ENCODE measurements at regions not wholly inside any gene's neighbourhood (a gene's known extent, or its start where the extent isn't known, plus 50 kb on each side); places are given as distances from the start of the nearest gene placed in this dataset.

GRCh38 chr9:29001006-29001405 lies 1427.7 kb upstream of the C9orf72 start:
- Histone ChIP-seq H4K8ac (ENCODE audit: low read length) (no peak overlapping the region), H2BK120ac (ENCODE audit: low read depth, low read length) (no peak overlapping the region), H3K18ac (ENCODE audit: low read depth in 1 of 2, low read length in 2 of 2) (no peak overlapping the region), H3K4me3 (ENCODE audit: insufficient read depth in 1 of 2, low read depth in 1 of 2, low read length in 2 of 2) (no peak overlapping the region), H2BK12ac (ENCODE audit: low read length in 2 of 2) (no peak overlapping the region), H3K27me3 (ENCODE audit: control insufficient read depth in 1 of 2, insufficient read depth in 1 of 2, low read length in 2 of 2) (no peaks in the 10 kb centered on the region), H3K9ac (ENCODE audit: low read length) (no peak overlapping the region), H3K23ac (ENCODE audit: low read length in 2 of 2) (no peak overlapping the region), H4K91ac (ENCODE audit: low read length) (no peak overlapping the region), H3K27ac (ENCODE audit: low read length, poor library complexity, severe bottlenecking) (no peak overlapping the region), H3K4me1 (ENCODE audit: control insufficient read depth, insufficient read depth, low read depth, low read length) (no peaks in the 10 kb centered on the region), H2AK5ac (ENCODE audit: low read length, severe bottlenecking) (no peak overlapping the region), H2BK5ac (ENCODE audit: low read depth, low read length, poor library complexity, severe bottlenecking) (no peak overlapping the region), H3K79me1 (replicated peaks; ENCODE audit: low read length, poor library complexity, severe bottlenecking) (no peaks in the 10 kb centered on the region), H3K4me2 (ENCODE audit: low read length, poor library complexity, severe bottlenecking) (no peak overlapping the region), H2BK15ac (ENCODE audit: low read depth, poor library complexity, severe bottlenecking) (no peak overlapping the region), H3K36me3 (ENCODE audit: control insufficient read depth in 1 of 2, insufficient read depth in 2 of 2, low read depth in 1 of 2, low read length in 2 of 2) (no peaks in the 10 kb centered on the region), H3K9me3 (ENCODE audit: control insufficient read depth, low read length) (no peaks in the 10 kb centered on the region), H3K14ac (ENCODE audit: low read length in 2 of 2) (no peak overlapping the region), H3K4ac (ENCODE audit: low read depth in 1 of 2, low read length in 2 of 2) (no peak overlapping the region), H2AFZ (ENCODE audit: low read depth, low read length) (no peak overlapping the region)
- no peak for DNase-seq
- WGBS: 40% methylated on average over 1 of the region's 3 CpGs

GRCh38 chr9:29004988-29005387 lies 1431.7 kb upstream of the C9orf72 start:
- Histone ChIP-seq H2BK5ac (ENCODE audit: low read depth, low read length, poor library complexity, severe bottlenecking) (no peak overlapping the region), H3K9me3 (ENCODE audit: control insufficient read depth, low read length) (no peaks in the 10 kb centered on the region), H3K18ac (ENCODE audit: low read depth in 1 of 2, low read length in 2 of 2) (no peak overlapping the region), H2AK5ac (ENCODE audit: low read length, severe bottlenecking) (no peak overlapping the region), H3K14ac (ENCODE audit: low read length in 2 of 2) (no peak overlapping the region), H3K4me3 (ENCODE audit: insufficient read depth in 1 of 2, low read depth in 1 of 2, low read length in 2 of 2) (no peak overlapping the region), H3K4ac (ENCODE audit: low read depth in 1 of 2, low read length in 2 of 2) (no peak overlapping the region), H3K23ac (ENCODE audit: low read length in 2 of 2) (no peak overlapping the region), H2BK120ac (ENCODE audit: low read depth, low read length) (no peak overlapping the region), H3K4me1 (ENCODE audit: control insufficient read depth, insufficient read depth, low read depth, low read length) (no peaks in the 10 kb centered on the region), H3K9ac (ENCODE audit: low read length) (no peak overlapping the region), H3K79me1 (replicated peaks; ENCODE audit: low read length, poor library complexity, severe bottlenecking) (no peaks in the 10 kb centered on the region), H2AFZ (ENCODE audit: low read depth, low read length) (no peak overlapping the region), H4K8ac (ENCODE audit: low read length) (no peak overlapping the region), H3K4me2 (ENCODE audit: low read length, poor library complexity, severe bottlenecking) (no peak overlapping the region), H4K91ac (ENCODE audit: low read length) (no peak overlapping the region), H3K27ac (ENCODE audit: low read length, poor library complexity, severe bottlenecking) (no peak overlapping the region), H2BK12ac (ENCODE audit: low read length in 2 of 2) (no peak overlapping the region), H2BK15ac (ENCODE audit: low read depth, poor library complexity, severe bottlenecking) (no peak overlapping the region), H3K27me3 (ENCODE audit: control insufficient read depth in 1 of 2, insufficient read depth in 1 of 2, low read length in 2 of 2) (no peaks in the 10 kb centered on the region), H3K36me3 (ENCODE audit: control insufficient read depth in 1 of 2, insufficient read depth in 2 of 2, low read depth in 1 of 2, low read length in 2 of 2) (no peaks in the 10 kb centered on the region)
- DNase-seq: no peak
- no CpG with 5 or more reads among the region's 1 CpG for WGBS

- no peak overlapping the region for H4K8ac ChIP-seq (ENCODE audit: low read length)
Measured at GRCh38 chr9:29006628-29007027, 1433.3 kb upstream of the C9orf72 start.

GRCh38 chr9:29012911-29013310 lies 1439.6 kb upstream of the C9orf72 start:
- Histone ChIP-seq H3K27me3 (ENCODE audit: control insufficient read depth in 1 of 2, insufficient read depth in 1 of 2, low read length in 2 of 2) (no peaks in the 10 kb centered on the region), H2BK5ac (ENCODE audit: low read depth, low read length, poor library complexity, severe bottlenecking) (no peak overlapping the region), H3K18ac (ENCODE audit: low read depth in 1 of 2, low read length in 2 of 2) (no peak overlapping the region), H2BK12ac (ENCODE audit: low read length in 2 of 2) (no peak overlapping the region), H3K14ac (ENCODE audit: low read length in 2 of 2) (no peak overlapping the region), H3K4ac (ENCODE audit: low read depth in 1 of 2, low read length in 2 of 2) (no peak overlapping the region), H4K8ac (ENCODE audit: low read length) (no peak overlapping the region), H3K4me2 (ENCODE audit: low read length, poor library complexity, severe bottlenecking) (no peak overlapping the region), H3K9me3 (ENCODE audit: control insufficient read depth, low read length) (no peaks in the 10 kb centered on the region), H2AFZ (ENCODE audit: low read depth, low read length) (no peak overlapping the region), H2BK120ac (ENCODE audit: low read depth, low read length) (no peak overlapping the region), H3K36me3 (ENCODE audit: control insufficient read depth in 1 of 2, insufficient read depth in 2 of 2, low read depth in 1 of 2, low read length in 2 of 2) (no peaks in the 10 kb centered on the region), H2BK15ac (ENCODE audit: low read depth, poor library complexity, severe bottlenecking) (no peak overlapping the region), H3K27ac (ENCODE audit: low read length, poor library complexity, severe bottlenecking) (no peak overlapping the region), H2AK5ac (ENCODE audit: low read length, severe bottlenecking) (no peak overlapping the region), H4K91ac (ENCODE audit: low read length) (no peak overlapping the region), H3K9ac (ENCODE audit: low read length) (no peak overlapping the region), H3K79me1 (replicated peaks; ENCODE audit: low read length, poor library complexity, severe bottlenecking) (no peaks in the 10 kb centered on the region), H3K4me1 (ENCODE audit: control insufficient read depth, insufficient read depth, low read depth, low read length) (no peaks in the 10 kb centered on the region), H3K23ac (ENCODE audit: low read length in 2 of 2) (no peak overlapping the region), H3K4me3 (ENCODE audit: insufficient read depth in 1 of 2, low read depth in 1 of 2, low read length in 2 of 2) (no peak overlapping the region)
- WGBS: 100% methylated on average over 2 of the region's 2 CpGs
- DNase-seq: no peak

More at GRCh38 chr9:29006628-29007027, 1433.3 kb upstream of the C9orf72 start:
- Histone ChIP-seq H3K9me3 (ENCODE audit: control insufficient read depth, low read length) (no peaks in the 10 kb centered on the region), H3K14ac (ENCODE audit: low read length in 2 of 2) (no peak overlapping the region), H2AFZ (ENCODE audit: low read depth, low read length) (no peak overlapping the region), H2BK15ac (ENCODE audit: low read depth, poor library complexity, severe bottlenecking) (no peak overlapping the region), H3K23ac (ENCODE audit: low read length in 2 of 2) (no peak overlapping the region), H2BK5ac (ENCODE audit: low read depth, low read length, poor library complexity, severe bottlenecking) (no peak overlapping the region), H3K18ac (ENCODE audit: low read depth in 1 of 2, low read length in 2 of 2) (no peak overlapping the region), H3K4me3 (ENCODE audit: insufficient read depth in 1 of 2, low read depth in 1 of 2, low read length in 2 of 2) (no peak overlapping the region), H3K27ac (ENCODE audit: low read length, poor library complexity, severe bottlenecking) (no peak overlapping the region), H3K79me1 (replicated peaks; ENCODE audit: low read length, poor library complexity, severe bottlenecking) (no peaks in the 10 kb centered on the region), H3K4me2 (ENCODE audit: low read length, poor library complexity, severe bottlenecking) (no peak overlapping the region), H3K4me1 (ENCODE audit: control insufficient read depth, insufficient read depth, low read depth, low read length) (no peaks in the 10 kb centered on the region), H2BK120ac (ENCODE audit: low read depth, low read length) (no peak overlapping the region), H2AK5ac (ENCODE audit: low read length, severe bottlenecking) (no peak overlapping the region), H3K9ac (ENCODE audit: low read length) (no peak overlapping the region), H4K91ac (ENCODE audit: low read length) (no peak overlapping the region), H3K27me3 (ENCODE audit: control insufficient read depth in 1 of 2, insufficient read depth in 1 of 2, low read length in 2 of 2) (no peaks in the 10 kb centered on the region), H3K36me3 (ENCODE audit: control insufficient read depth in 1 of 2, insufficient read depth in 2 of 2, low read depth in 1 of 2, low read length in 2 of 2) (no peaks in the 10 kb centered on the region), H2BK12ac (ENCODE audit: low read length in 2 of 2) (no peak overlapping the region), H3K4ac (ENCODE audit: low read depth in 1 of 2, low read length in 2 of 2) (no peak overlapping the region)
- DNase-seq: no peak
- WGBS: 88% methylated on average over 4 of the region's 4 CpGs
